ENCODE measurements at regions not wholly inside any gene's neighbourhood (a gene's known extent, or its start where the extent isn't known, plus 50 kb on each side); places are given as distances from the start of the nearest gene placed in this dataset.
"Not testable (repeated sequence)": the region's sequence is repeated elsewhere in the genome, so short reads cannot be mapped to it uniquely, and the experiment has no call there.

DNA sequence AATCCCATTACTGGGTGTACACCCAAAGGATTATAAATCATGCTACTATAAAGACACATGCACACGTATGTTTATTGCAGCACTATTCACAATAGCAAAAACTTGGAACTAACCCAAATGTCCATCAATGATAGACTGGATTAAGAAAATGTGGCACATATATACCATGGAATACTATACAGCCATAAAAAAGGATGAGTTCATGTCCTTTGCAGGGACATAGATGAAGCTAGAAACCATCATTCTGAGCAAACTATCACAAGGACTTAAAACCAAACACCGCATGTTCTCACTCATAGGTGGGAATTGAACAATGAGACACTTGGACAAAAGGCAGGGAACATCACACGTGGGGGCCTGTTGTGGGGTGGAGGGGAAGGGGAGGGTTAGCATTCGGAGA, 76.8 kb upstream of the RREB1 start:
- H3K27me3 ChIP-seq (ENCODE audit: control insufficient read depth in 2 of 2, insufficient read depth in 2 of 2, low read length in 2 of 2); H3K9me3 ChIP-seq (replicated peaks; ENCODE audit: control insufficient read depth, insufficient read depth, low read length); H3K27ac ChIP-seq (ENCODE audit: insufficient read depth, low read depth, low read length); H3K4me1 ChIP-seq (ENCODE audit: control insufficient read depth, extremely low read depth, insufficient read depth, low read length); H2AFZ ChIP-seq (ENCODE audit: low read depth, low read length); BruUV-seq (replicated peaks); H3K9me1 ChIP-seq (replicated peaks; ENCODE audit: control insufficient read depth, extremely low read depth, insufficient read depth, low read length); H4K20me1 ChIP-seq (replicated peaks; ENCODE audit: control insufficient read depth, extremely low read depth, insufficient read depth, low read length); CTCF ChIA-PET; H3K79me2 ChIP-seq (ENCODE audit: control insufficient read depth, insufficient read depth, low read length); FAIRE-seq; DNase-seq (ENCODE audit: low read depth, low spot score); H3K4me3 ChIP-seq (replicated peaks in 1 of 3; ENCODE audit: insufficient read depth in 1 of 3, low read depth in 1 of 3, low read length in 3 of 3); dilution Hi-C loops (cut with MboI; ENCODE audit: extremely low pct_ligation_motif_present, low sequenced_read_pairs); H3K36me3 ChIP-seq (ENCODE audit: control insufficient read depth in 2 of 2, extremely low read depth in 1 of 2, insufficient read depth in 2 of 2, low read length in 2 of 2); H3K4me2 ChIP-seq (ENCODE audit: insufficient read depth, low read length); intact Hi-C loops (cut with micrococcal nuclease); POLR2A ChIA-PET; H3K9ac ChIP-seq (replicated peaks; ENCODE audit: extremely low read depth, insufficient read depth, low read length): not testable (repeated sequence)

- dilution Hi-C loops (cut with MboI; ENCODE audit: extremely low pct_ligation_motif_present, low sequenced_read_pairs) (no loop called here), intact Hi-C loops (cut with micrococcal nuclease) (no loop called here)
- no peak for DNase-seq (ENCODE audit: low read depth, low spot score)
- no peak overlapping the region for H3K9ac ChIP-seq (replicated peaks; ENCODE audit: extremely low read depth, insufficient read depth, low read length)
- no peaks in the 10 kb centered on the region for H3K9me1 ChIP-seq (replicated peaks; ENCODE audit: control insufficient read depth, extremely low read depth, insufficient read depth, low read length)
- ChIA-PET CTCF (no interaction called here), POLR2A (no interaction called here)
- no peak overlapping the region for H3K27ac ChIP-seq (ENCODE audit: insufficient read depth, low read depth, low read length)
- H4K20me1 ChIP-seq (replicated peaks; ENCODE audit: control insufficient read depth, extremely low read depth, insufficient read depth, low read length), result no peaks in the 10 kb centered on the region
- TF ChIP-seq POLR2A (IDR thresholded peaks at IDR 0.05; ENCODE audit: low read depth, low read length) (no peak), FOS (IDR thresholded peaks at IDR 0.05; ENCODE audit: borderline replicate concordance, insufficient read depth, low read length) (no peak), EZH2 (IDR thresholded peaks at IDR 0.05; ENCODE audit: borderline replicate concordance, low read depth, low read length, severe bottlenecking) (no peak), GATA2 (IDR thresholded peaks at IDR 0.05; ENCODE audit: insufficient read depth, insufficient read length, low read depth, low read length) (no peak), MYC (IDR thresholded peaks at IDR 0.05; ENCODE audit: low read depth, low read length) (no peak), JUN (IDR thresholded peaks at IDR 0.05; ENCODE audit: borderline replicate concordance, insufficient read depth, insufficient read length, low read depth) (no peak), POLR2AphosphoS5 (IDR thresholded peaks at IDR 0.05; ENCODE audit: insufficient read depth, low read depth, low read length) (no peak)
- TF ChIP-seq, protein P1, sequence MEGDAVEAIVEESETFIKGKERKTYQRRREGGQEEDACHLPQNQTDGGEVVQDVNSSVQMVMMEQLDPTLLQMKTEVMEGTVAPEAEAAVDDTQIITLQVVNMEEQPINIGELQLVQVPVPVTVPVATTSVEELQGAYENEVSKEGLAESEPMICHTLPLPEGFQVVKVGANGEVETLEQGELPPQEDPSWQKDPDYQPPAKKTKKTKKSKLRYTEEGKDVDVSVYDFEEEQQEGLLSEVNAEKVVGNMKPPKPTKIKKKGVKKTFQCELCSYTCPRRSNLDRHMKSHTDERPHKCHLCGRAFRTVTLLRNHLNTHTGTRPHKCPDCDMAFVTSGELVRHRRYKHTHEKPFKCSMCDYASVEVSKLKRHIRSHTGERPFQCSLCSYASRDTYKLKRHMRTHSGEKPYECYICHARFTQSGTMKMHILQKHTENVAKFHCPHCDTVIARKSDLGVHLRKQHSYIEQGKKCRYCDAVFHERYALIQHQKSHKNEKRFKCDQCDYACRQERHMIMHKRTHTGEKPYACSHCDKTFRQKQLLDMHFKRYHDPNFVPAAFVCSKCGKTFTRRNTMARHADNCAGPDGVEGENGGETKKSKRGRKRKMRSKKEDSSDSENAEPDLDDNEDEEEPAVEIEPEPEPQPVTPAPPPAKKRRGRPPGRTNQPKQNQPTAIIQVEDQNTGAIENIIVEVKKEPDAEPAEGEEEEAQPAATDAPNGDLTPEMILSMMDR (IDR thresholded peaks at IDR 0.05; ENCODE audit: extremely low read depth in 1 of 2, insufficient read depth in 1 of 2, low read depth in 1 of 2, low read length in 2 of 2), result no peak
- TF ChIP-seq, protein P2, sequence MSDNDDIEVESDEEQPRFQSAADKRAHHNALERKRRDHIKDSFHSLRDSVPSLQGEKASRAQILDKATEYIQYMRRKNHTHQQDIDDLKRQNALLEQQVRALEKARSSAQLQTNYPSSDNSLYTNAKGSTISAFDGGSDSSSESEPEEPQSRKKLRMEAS (IDR thresholded peaks at IDR 0.05; ENCODE audit: insufficient read depth, insufficient read length), result no peak
- no peaks in the 10 kb centered on the region for H3K9me3 ChIP-seq (replicated peaks; ENCODE audit: control insufficient read depth, insufficient read depth, low read length)
- H3K4me2 ChIP-seq (ENCODE audit: insufficient read depth, low read length), result no peak overlapping the region
- H3K27me3 ChIP-seq (ENCODE audit: control insufficient read depth in 2 of 2, insufficient read depth in 2 of 2, low read length in 2 of 2), result peaks cover 0 to 2% of the 10 kb centered on the region in 2 experiments
- H3K4me1 ChIP-seq (ENCODE audit: control insufficient read depth, extremely low read depth, insufficient read depth, low read length), result no peaks in the 10 kb centered on the region
- no peak for FAIRE-seq
- H2AFZ ChIP-seq (ENCODE audit: low read depth, low read length), result no peak overlapping the region
- H3K79me2 ChIP-seq (ENCODE audit: control insufficient read depth, insufficient read depth, low read length), result no peaks in the 10 kb centered on the region
- H3K4me3 ChIP-seq (replicated peaks in 1 of 3; ENCODE audit: insufficient read depth in 1 of 3, low read depth in 1 of 3, low read length in 3 of 3), result no peak overlapping the region
- no peaks in the 10 kb centered on the region for H3K36me3 ChIP-seq (ENCODE audit: control insufficient read depth in 2 of 2, extremely low read depth in 1 of 2, insufficient read depth in 2 of 2, low read length in 2 of 2)
- BruUV-seq (replicated peaks), result no TSS peak
These were observed 74.6 kb upstream of the RREB1 start for GRCh38 chr6:7033202-7033601.
